IMR-90 (cell line): ENCODE measurements at regions not wholly inside any gene's neighbourhood (a gene's known extent, or its start where the extent isn't known, plus 50 kb on each side); places are given as distances from the start of the nearest gene placed in this dataset.

Experiments
- CEBPB ChIP-seq: IDR thresholded peaks from 2 replicates; pipeline ENCODE4 v1.6.1; 2012; ENCODE audit warnings: low read depth, low read length, improper control_type of control experiment
- CHD1 ChIP-seq: IDR thresholded peaks from 2 replicates; pipeline ENCODE4 v1.6.1; 2012; ENCODE audit warnings: low read depth, low read length, improper control_type of control experiment
- CTCF ChIP-seq: conservative IDR thresholded peaks from 2 replicates; pipeline ENCODE4 v1.5.1; 2012; ENCODE audit warnings: mild to moderate bottlenecking, low read depth, low read length, improper control_type of control experiment
- ELK1 ChIP-seq: fragments of 150-350 bp; IDR thresholded peaks from 2 replicates; pipeline ENCODE4 v1.6.1; 2016; ENCODE audit warnings: low read depth, mild to moderate bottlenecking, low read length, moderate library complexity, borderline replicate concordance
- FOS ChIP-seq: fragments of 150-350 bp; IDR thresholded peaks from 2 replicates; pipeline ENCODE4 v1.6.1; 2016; ENCODE audit warnings: low read depth, low read length
- POLR2A ChIP-seq: IDR thresholded peaks from 2 replicates; pipeline ENCODE4 v1.6.1; 2012; ENCODE audit warnings: mild to moderate bottlenecking, low read depth, low read length
- RAD21 ChIP-seq: IDR thresholded peaks from 2 replicates; pipeline ENCODE4 v1.6.1; 2012; ENCODE audit warnings: low read length, improper control_type of control experiment
- USF2 ChIP-seq: fragments of 150-350 bp; IDR thresholded peaks from 2 replicates; pipeline ENCODE4 v1.6.1; 2017; ENCODE audit warnings: mild to moderate bottlenecking, antibody characterized with exemption, low read length, low read depth

- TF ChIP-seq RAD21 = no peak
- no peak for TF ChIP-seq CTCF
- no peak for TF ChIP-seq CHD1
- no peak for TF ChIP-seq POLR2A
- TF ChIP-seq USF2 = no peak
- TF ChIP-seq FOS = no peak
- TF ChIP-seq CEBPB = no peak
- TF ChIP-seq ELK1 = no peak
Measured at GRCh38 chr7:359226-359765, 69.3 kb downstream of the FOXL3 start.
